Duodenal mucosa (tissue), 2 donors: ENCODE measurements at regions not wholly inside any gene's neighbourhood (a gene's known extent, or its start where the extent isn't known, plus 50 kb on each side); places are given as distances from the start of the nearest gene placed in this dataset.

ENCODE experiments used
- H3K27ac ChIP-seq: one replicate; pipeline ENCODE4 v1.7.0; 2013; ENCODE audit warnings: low read depth, low read length
- H3K27me3 ChIP-seq, 2 donors: one replicate each; pipeline ENCODE4 v1.7.0; 2013; ENCODE audit warnings: low read length in 2 of 2, control low read depth in 1 of 2; ENCODE audit not compliant: insufficient read depth in 2 of 2, control insufficient read depth in 1 of 2
- H3K36me3 ChIP-seq, 2 donors: one replicate each; pipeline ENCODE4 v1.7.0; 2013; ENCODE audit warnings: low read length in 2 of 2, control low read depth in 1 of 2; ENCODE audit not compliant: insufficient read depth in 2 of 2, control insufficient read depth in 1 of 2
- H3K4me1 ChIP-seq, 2 donors: one replicate each; pipeline ENCODE4 v1.7.0; 2013; ENCODE audit warnings: low read length in 2 of 2, control low read depth in 1 of 2; ENCODE audit not compliant: insufficient read depth in 2 of 2, control insufficient read depth in 1 of 2
- H3K4me3 ChIP-seq, 2 donors: one replicate each; pipeline ENCODE4 v1.7.0; 2013; ENCODE audit warnings: low read length in 2 of 2, low read depth in 1 of 2
- H3K9ac ChIP-seq, 2 donors: one replicate each; pipeline ENCODE4 v1.7.0; 2013; ENCODE audit warnings: low read length in 2 of 2, low read depth in 1 of 2
- H3K9me3 ChIP-seq, 2 donors: one replicate each; pipeline ENCODE4 v1.7.0; 2013; ENCODE audit warnings: low read length in 2 of 2, control low read depth in 1 of 2; ENCODE audit not compliant: control insufficient read depth in 1 of 2

GRCh38 chr14:97095269-97095668 is 298.1 kb downstream of the VRK1 start:
- H3K27ac ChIP-seq = no peak overlapping the region
- no peaks in the 10 kb centered on the region for H3K9me3 ChIP-seq
- H3K27me3 ChIP-seq = no peaks in the 10 kb centered on the region
- no peak overlapping the region for H3K9ac ChIP-seq
- H3K4me1 ChIP-seq = no peaks in the 10 kb centered on the region
- no peak overlapping the region for H3K4me3 ChIP-seq
- H3K36me3 ChIP-seq = no peaks in the 10 kb centered on the region

- H3K4me3 ChIP-seq = no peak overlapping the region
- no peaks in the 10 kb centered on the region for H3K36me3 ChIP-seq
- no peaks in the 10 kb centered on the region for H3K9me3 ChIP-seq
- no peak overlapping the region for H3K9ac ChIP-seq
- no peaks in the 10 kb centered on the region for H3K27me3 ChIP-seq
- no peak overlapping the region for H3K27ac ChIP-seq
- no peaks in the 10 kb centered on the region for H3K4me1 ChIP-seq
Observed at GRCh38 chr14:97097296-97097695, 300.1 kb downstream of the VRK1 start.

DNA sequence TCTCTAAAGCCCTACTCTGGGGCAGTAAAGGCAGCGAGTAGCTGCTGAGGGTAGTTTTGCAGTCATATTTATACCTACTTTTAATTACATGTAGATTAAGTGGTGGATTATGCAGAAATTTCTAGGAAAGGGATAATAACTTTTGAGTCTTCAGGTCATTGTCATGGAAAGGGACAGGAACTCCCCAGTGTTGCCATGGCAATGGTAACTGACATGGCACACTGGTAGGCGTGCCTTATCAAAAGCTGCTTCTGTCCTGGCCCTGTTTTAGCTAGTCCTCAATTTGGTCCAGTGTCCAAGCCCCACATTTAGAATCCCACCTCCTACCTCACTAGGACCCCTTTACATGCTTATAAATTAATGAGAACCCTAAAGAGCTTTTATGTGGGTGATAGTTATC is 303.1 kb downstream of the VRK1 start:
- Histone ChIP-seq H3K27ac (no peak overlapping the region), H3K9me3 (no peaks in the 10 kb centered on the region), H3K9ac (no peak overlapping the region), H3K4me1 (no peaks in the 10 kb centered on the region), H3K4me3 (no peak overlapping the region), H3K36me3 (no peaks in the 10 kb centered on the region), H3K27me3 (no peaks in the 10 kb centered on the region)

DNA sequence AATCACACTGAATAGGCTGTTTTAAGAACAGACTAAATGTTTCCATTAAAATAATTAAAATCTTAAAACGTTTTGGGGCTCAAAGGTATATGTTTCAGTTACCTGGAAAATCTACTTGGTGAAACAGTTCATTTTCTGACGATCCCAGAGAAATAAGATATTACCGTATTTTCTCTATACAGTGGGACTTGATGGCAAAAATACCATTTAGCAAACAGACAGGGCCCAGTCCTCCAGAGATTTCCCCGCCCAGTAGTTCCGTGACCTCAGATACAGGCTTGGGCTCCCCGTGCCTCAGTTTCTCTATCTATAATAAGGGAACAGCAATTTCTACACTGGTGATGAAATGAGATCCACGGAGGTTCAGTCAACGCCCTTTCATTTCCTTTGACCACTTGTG is 304.4 kb downstream of the VRK1 start:
- Histone ChIP-seq H3K27ac (no peak overlapping the region), H3K9me3 (no peaks in the 10 kb centered on the region), H3K27me3 (no peaks in the 10 kb centered on the region), H3K4me1 (no peaks in the 10 kb centered on the region), H3K9ac (no peak overlapping the region), H3K36me3 (no peaks in the 10 kb centered on the region), H3K4me3 (no peak overlapping the region)

DNA sequence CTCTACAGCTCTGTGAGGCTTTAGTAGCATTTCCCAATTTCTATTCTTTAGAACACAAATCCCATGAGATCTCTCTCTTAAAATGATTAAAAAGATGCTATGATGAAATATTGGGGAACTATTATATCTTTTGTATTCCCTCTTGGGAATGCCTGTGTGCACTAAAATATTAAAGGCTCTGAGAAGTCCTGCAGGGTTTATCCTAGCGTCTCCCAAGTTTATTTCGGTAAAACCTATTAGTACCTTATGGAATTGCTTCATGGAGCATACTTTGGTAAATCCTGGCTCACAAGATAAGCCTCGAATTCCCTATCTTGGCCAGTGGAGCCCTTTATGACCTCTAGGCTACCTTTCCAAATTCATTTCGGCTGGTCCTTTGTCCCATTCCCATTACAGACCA is 306.8 kb downstream of the VRK1 start:
- H3K36me3 ChIP-seq = no peaks in the 10 kb centered on the region
- no peaks in the 10 kb centered on the region for H3K4me1 ChIP-seq
- no peak overlapping the region for H3K9ac ChIP-seq
- H3K27me3 ChIP-seq = no peaks in the 10 kb centered on the region
- H3K27ac ChIP-seq = no peak overlapping the region
- no peak overlapping the region for H3K4me3 ChIP-seq
- no peaks in the 10 kb centered on the region for H3K9me3 ChIP-seq

- H3K4me3 ChIP-seq = no peak overlapping the region
- no peaks in the 10 kb centered on the region for H3K36me3 ChIP-seq
- peaks cover 0 to 4% of the 10 kb centered on the region in 2 donors for H3K9me3 ChIP-seq
- no peak overlapping the region for H3K27ac ChIP-seq
- no peaks in the 10 kb centered on the region for H3K27me3 ChIP-seq
- H3K4me1 ChIP-seq = no peaks in the 10 kb centered on the region
- H3K9ac ChIP-seq = no peak overlapping the region
Observed at GRCh38 chr14:97106166-97106565, 309.0 kb downstream of the VRK1 start.

GRCh38 chr14:97106609-97107008 is 309.4 kb downstream of the VRK1 start:
- no peaks in the 10 kb centered on the region for H3K27me3 ChIP-seq
- no peak overlapping the region for H3K4me3 ChIP-seq
- no peaks in the 10 kb centered on the region for H3K36me3 ChIP-seq
- H3K9me3 ChIP-seq = peaks cover 0 to 4% of the 10 kb centered on the region in 2 donors
- no peaks in the 10 kb centered on the region for H3K4me1 ChIP-seq
- H3K9ac ChIP-seq = no peak overlapping the region
- H3K27ac ChIP-seq = no peak overlapping the region

DNA sequence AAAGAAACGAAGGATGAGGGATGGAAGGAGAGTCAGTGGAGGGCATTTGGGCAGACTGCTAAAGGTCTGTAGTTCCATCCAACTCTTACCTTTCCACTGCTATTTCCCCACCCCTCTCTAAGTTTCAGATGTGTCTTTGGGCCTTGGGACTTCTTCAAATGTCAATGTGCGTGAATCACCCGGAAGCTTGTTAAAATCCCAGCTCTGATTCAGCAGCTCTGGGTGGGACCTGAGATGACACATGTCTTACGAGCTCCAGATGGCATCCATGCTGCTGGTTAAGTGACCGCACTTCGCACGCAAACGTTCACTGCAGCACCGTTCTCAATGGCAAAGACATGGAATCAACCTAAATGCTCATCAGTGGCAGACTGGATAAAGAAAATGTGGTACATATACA is 309.9 kb downstream of the VRK1 start:
- Histone ChIP-seq H3K4me3 (no peak overlapping the region), H3K27ac (no peak overlapping the region), H3K9ac (no peak overlapping the region)

DNA sequence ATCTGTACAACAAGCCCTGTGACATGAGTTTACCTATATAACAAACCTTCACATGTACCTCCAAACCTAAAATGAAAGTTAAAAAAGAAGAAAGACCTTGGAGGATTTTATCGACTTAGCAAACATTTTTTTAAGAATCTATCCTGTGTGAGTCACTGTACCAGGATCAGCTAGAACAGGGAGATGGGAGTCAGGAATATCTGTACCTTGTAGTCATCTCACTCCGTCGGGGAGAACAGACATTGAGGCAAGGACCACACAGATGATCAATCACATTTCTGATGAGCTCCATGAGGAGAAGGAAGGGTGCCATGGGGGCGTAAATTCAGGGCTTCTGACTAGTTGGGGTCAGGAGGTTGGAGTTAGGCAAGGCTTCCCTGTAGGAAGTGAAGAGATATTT is 310.6 kb downstream of the VRK1 start:
- H3K27me3 ChIP-seq = no peaks in the 10 kb centered on the region
- H3K27ac ChIP-seq = no peak overlapping the region
- peaks cover 0 to 4% of the 10 kb centered on the region in 2 donors for H3K9me3 ChIP-seq
- no peaks in the 10 kb centered on the region for H3K36me3 ChIP-seq
- no peak overlapping the region for H3K9ac ChIP-seq
- no peaks in the 10 kb centered on the region for H3K4me1 ChIP-seq
- H3K4me3 ChIP-seq = no peak overlapping the region

More for the DNA sequence above, 309.9 kb downstream of the VRK1 start:
- Histone ChIP-seq H3K36me3 (no peaks in the 10 kb centered on the region), H3K9me3 (peaks cover 0 to 4% of the 10 kb centered on the region in 2 donors), H3K27me3 (no peaks in the 10 kb centered on the region), H3K4me1 (no peaks in the 10 kb centered on the region)

DNA sequence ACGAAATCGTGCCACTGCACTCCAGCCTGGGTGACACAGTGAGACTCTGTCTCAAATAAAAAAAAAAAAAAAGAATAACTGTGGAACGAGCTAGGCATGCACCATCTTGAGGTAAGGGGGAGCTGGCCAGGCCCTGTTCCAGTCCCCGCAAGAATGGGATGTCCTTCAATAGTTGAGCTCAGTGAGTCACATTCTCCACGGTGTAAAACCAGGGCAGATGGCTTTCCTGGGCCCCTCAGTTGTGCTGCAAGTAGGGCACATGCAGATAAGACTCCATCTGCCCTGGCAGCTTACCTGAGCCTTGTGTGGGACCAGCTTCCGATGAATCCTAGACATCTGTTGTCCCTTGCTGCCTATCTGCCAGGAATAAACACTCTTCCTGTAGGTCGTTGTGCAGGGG is 312.1 kb downstream of the VRK1 start:
- peaks cover 0 to 4% of the 10 kb centered on the region in 2 donors for H3K9me3 ChIP-seq
- no peak overlapping the region for H3K9ac ChIP-seq

DNA sequence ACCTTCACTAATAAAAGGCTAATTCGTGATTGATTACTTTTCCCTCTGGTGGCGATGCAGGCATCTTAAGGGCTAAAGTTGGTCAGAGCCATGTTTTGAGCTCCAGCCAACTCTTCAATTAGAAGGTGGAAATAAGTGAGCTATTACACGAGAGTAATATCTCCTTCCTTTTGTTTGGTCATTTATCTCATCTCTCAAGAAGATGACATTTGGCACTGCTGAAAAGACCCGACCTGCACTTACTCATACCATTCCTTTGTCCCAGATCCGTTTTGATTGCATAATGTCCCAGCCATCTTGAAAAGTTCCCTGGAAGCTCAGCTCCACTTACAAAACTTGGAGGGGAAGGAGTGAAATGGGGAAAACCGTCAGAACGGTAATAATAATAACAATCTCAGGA is 316.2 kb downstream of the VRK1 start:
- no peaks in the 10 kb centered on the region for H3K4me1 ChIP-seq
- H3K36me3 ChIP-seq = no peaks in the 10 kb centered on the region
- H3K27ac ChIP-seq = no peak overlapping the region
- peaks cover 0 to 4% of the 10 kb centered on the region in 2 donors for H3K9me3 ChIP-seq
- no peaks in the 10 kb centered on the region for H3K27me3 ChIP-seq
- H3K4me3 ChIP-seq = no peak overlapping the region
- no peak overlapping the region for H3K9ac ChIP-seq

More for the DNA sequence above, 312.1 kb downstream of the VRK1 start:
- Histone ChIP-seq H3K36me3 (no peaks in the 10 kb centered on the region), H3K27me3 (no peaks in the 10 kb centered on the region), H3K4me1 (no peaks in the 10 kb centered on the region), H3K27ac (no peak overlapping the region), H3K4me3 (no peak overlapping the region)
